IMR-90 (cell line): ENCODE measurements at regions not wholly inside any gene's neighbourhood (a gene's known extent, or its start where the extent isn't known, plus 50 kb on each side); places are given as distances from the start of the nearest gene placed in this dataset.

ENCODE experiments used
- ATAC-seq: fragments of 200-7000 bp; cut with Tn5 transposase; 2 replicates; pipeline ENCODE4 v1.9.1; 2020; ENCODE audit warnings: low read depth, mild to moderate bottlenecking, moderate library complexity
- BruUV-seq: library from RNA; stranded (reverse); fragments of 400-500 nt; replicated peaks from 2 replicates; lab custom pipeline; 2021; lab: Mats Ljungman, UMichigan
- CTCF ChIA-PET: fragments of 300-600 bp; formaldehyde crosslinking; extraction: SDS; loops from one replicate; lab custom pipeline; 2021; ENCODE audit warnings: antibody characterized with exemption; lab: Yijun Ruan, JAX
- POLR2A ChIA-PET: fragments of 300-600 bp; sonication (Branson Sonifier 250); formaldehyde crosslinking; loops from one replicate; lab custom pipeline; 2022; ENCODE audit warnings: antibody characterized with exemption; ENCODE audit not compliant: unreplicated experiment; lab: Charles Lee
- DNase-seq: peaks from one replicate; pipeline ENCODE4 v3.0.0; 2013
- H2AFZ ChIP-seq: replicated peaks from 2 replicates; pipeline ENCODE3; 2013; ENCODE audit warnings: low read length, mild to moderate bottlenecking; ENCODE audit not compliant: poor library complexity
- H2AK5ac ChIP-seq: 2 replicates; pipeline ENCODE4 v1.6.1; 2013; ENCODE audit warnings: low read depth, low read length, inconsistent platforms
- H2AK9ac ChIP-seq: replicated peaks from 2 replicates; pipeline ENCODE3; 2013; ENCODE audit warnings: mild to moderate bottlenecking, low read depth, low read length, moderate library complexity; ENCODE audit not compliant: poor library complexity
- H2BK120ac ChIP-seq: 2 replicates; pipeline ENCODE4 v1.6.1; 2013; ENCODE audit warnings: low read depth, low read length, inconsistent platforms
- H2BK15ac ChIP-seq: 3 replicates; pipeline ENCODE4 v1.6.1; 2013; ENCODE audit warnings: low read depth, low read length, inconsistent platforms
- H2BK20ac ChIP-seq: 2 replicates; pipeline ENCODE4 v1.6.1; 2013; ENCODE audit warnings: low read depth, mild to moderate bottlenecking, inconsistent platforms, low read length, moderate library complexity
- H2BK5ac ChIP-seq: 2 replicates; pipeline ENCODE4 v1.6.1; 2013; ENCODE audit warnings: mild to moderate bottlenecking, low read depth, low read length, inconsistent platforms; ENCODE audit not compliant: poor library complexity, severe bottlenecking
- H3K14ac ChIP-seq: replicated peaks from 2 replicates; pipeline ENCODE4 v1.6.1; 2013; ENCODE audit warnings: low read depth, low read length, inconsistent platforms
- H3K18ac ChIP-seq: 2 replicates; pipeline ENCODE4 v1.6.1; 2013; ENCODE audit warnings: low read depth, low read length, control low read depth
- H3K23ac ChIP-seq: 2 replicates; pipeline ENCODE4 v1.6.1; 2013; ENCODE audit warnings: low read depth, low read length, inconsistent platforms
- H3K27ac ChIP-seq: 2 replicates; pipeline ENCODE4 v1.5.1; 2013; ENCODE audit warnings: mild to moderate bottlenecking, control low read depth, low read length; ENCODE audit not compliant: insufficient read depth
- H3K27me3 ChIP-seq: 2 replicates; pipeline ENCODE4 v1.6.1; 2013; ENCODE audit warnings: low read length; ENCODE audit not compliant: control insufficient read depth, insufficient read depth
- H3K36me3 ChIP-seq: 2 replicates; pipeline ENCODE4 v1.6.1; 2013; ENCODE audit warnings: low read length, mixed read lengths; ENCODE audit not compliant: control insufficient read depth, insufficient read depth
- H3K4ac ChIP-seq: 2 replicates; pipeline ENCODE4 v1.6.1; 2013; ENCODE audit warnings: low read depth, low read length, inconsistent platforms
- H3K4me1 ChIP-seq: 2 replicates; pipeline ENCODE4 v1.6.1; 2013; ENCODE audit warnings: low read length, mixed read lengths; ENCODE audit not compliant: control insufficient read depth, insufficient read depth
- H3K4me2 ChIP-seq: 2 replicates; pipeline ENCODE4 v1.6.1; 2013; ENCODE audit warnings: low read depth, mild to moderate bottlenecking, control low read depth, low read length, moderate library complexity
- H3K4me3 ChIP-seq: 2 replicates; pipeline ENCODE4 v1.5.1; 2013; ENCODE audit warnings: low read depth, mild to moderate bottlenecking, control low read depth, low read length, moderate library complexity; ENCODE audit not compliant: insufficient read depth
- H3K56ac ChIP-seq: 2 replicates; pipeline ENCODE4 v1.6.1; 2013; ENCODE audit warnings: low read length, inconsistent platforms; ENCODE audit not compliant: insufficient read depth; ENCODE audit errors: extremely low read depth
- H3K79me1 ChIP-seq, 2 experiments: 2 replicates each; pipeline ENCODE4 v1.6.1; 2013; ENCODE audit warnings: low read length in 2 of 2, inconsistent platforms in 1 of 2, low read depth in 1 of 2
- H3K9ac ChIP-seq: 2 replicates; pipeline ENCODE4 v1.6.1; 2013; ENCODE audit warnings: low read depth, low read length, control low read depth
- H3K9me1 ChIP-seq: 2 replicates; pipeline ENCODE4 v1.6.1; 2013; ENCODE audit warnings: low read length, inconsistent platforms; ENCODE audit not compliant: insufficient read depth
- H3K9me3 ChIP-seq: 2 replicates; pipeline ENCODE4 v1.6.1; 2013; ENCODE audit warnings: low read length; ENCODE audit not compliant: control insufficient read depth, insufficient read depth
- H4K20me1 ChIP-seq: 2 replicates; pipeline ENCODE4 v1.6.1; 2013; ENCODE audit warnings: low read length, inconsistent platforms; ENCODE audit not compliant: insufficient read depth
- H4K5ac ChIP-seq: 2 replicates; pipeline ENCODE4 v1.6.1; 2013; ENCODE audit warnings: mild to moderate bottlenecking, low read depth, low read length, control low read depth
- H4K8ac ChIP-seq, 2 experiments: 2 replicates each; pipeline ENCODE4 v1.6.1; 2013; ENCODE audit warnings: low read depth in 2 of 2, low read length in 2 of 2, control low read depth in 1 of 2, inconsistent platforms in 1 of 2
- H4K91ac ChIP-seq: 2 replicates; pipeline ENCODE4 v1.6.1; 2013; ENCODE audit warnings: low read depth, low read length, inconsistent platforms; ENCODE audit not compliant: insufficient read depth
- BHLHE40 ChIP-seq: fragments of 150-350 bp; IDR thresholded peaks from 2 replicates; pipeline ENCODE4 v1.6.1; 2016; ENCODE audit warnings: mild to moderate bottlenecking, low read depth, low read length
- CEBPB ChIP-seq: IDR thresholded peaks from 2 replicates; pipeline ENCODE4 v1.6.1; 2012; ENCODE audit warnings: low read depth, low read length, improper control_type of control experiment
- CHD1 ChIP-seq: IDR thresholded peaks from 2 replicates; pipeline ENCODE4 v1.6.1; 2012; ENCODE audit warnings: low read depth, low read length, improper control_type of control experiment
- CTCF ChIP-seq: conservative IDR thresholded peaks from 2 replicates; pipeline ENCODE4 v1.5.1; 2012; ENCODE audit warnings: mild to moderate bottlenecking, low read depth, low read length, improper control_type of control experiment
- FOS ChIP-seq: fragments of 150-350 bp; IDR thresholded peaks from 2 replicates; pipeline ENCODE4 v1.6.1; 2016; ENCODE audit warnings: low read depth, low read length
- MAFK ChIP-seq: IDR thresholded peaks from 2 replicates; pipeline ENCODE4 v1.6.1; 2012; ENCODE audit warnings: low read depth, low read length, improper control_type of control experiment
- MAZ ChIP-seq: IDR thresholded peaks from 2 replicates; pipeline ENCODE4 v1.6.1; 2012; ENCODE audit warnings: low read depth, mild to moderate bottlenecking, low read length, improper control_type of control experiment, moderate library complexity, borderline replicate concordance
- MXI1 ChIP-seq: IDR thresholded peaks from 2 replicates; pipeline ENCODE4 v1.6.1; 2012; ENCODE audit warnings: low read depth, mild to moderate bottlenecking, low read length, moderate library complexity, borderline replicate concordance
- NFE2L2 ChIP-seq: fragments of 150-350 bp; IDR thresholded peaks from 2 replicates; pipeline ENCODE4 v1.6.1; 2016; ENCODE audit warnings: low read depth, mild to moderate bottlenecking, low read length
- POLR2A ChIP-seq: IDR thresholded peaks from 2 replicates; pipeline ENCODE4 v1.6.1; 2012; ENCODE audit warnings: mild to moderate bottlenecking, low read depth, low read length
- RAD21 ChIP-seq: IDR thresholded peaks from 2 replicates; pipeline ENCODE4 v1.6.1; 2012; ENCODE audit warnings: low read length, improper control_type of control experiment
- RCOR1 ChIP-seq: IDR thresholded peaks from 2 replicates; pipeline ENCODE4 v1.6.1; 2012; ENCODE audit warnings: mild to moderate bottlenecking, low read length, improper control_type of control experiment; ENCODE audit not compliant: insufficient replicate concordance
- RFX5 ChIP-seq: IDR thresholded peaks from 2 replicates; pipeline ENCODE4 v1.8.0; 2012; ENCODE audit warnings: low read depth, mild to moderate bottlenecking, low read length, moderate library complexity
- SMC3 ChIP-seq: fragments of 150-350 bp; IDR thresholded peaks from 2 replicates; pipeline ENCODE4 v1.6.1; 2016; ENCODE audit warnings: low read depth, mild to moderate bottlenecking, antibody characterized with exemption, low read length, moderate library complexity
- dilution Hi-C: fragments of 300-500 bp; cut with HindIII; formaldehyde crosslinking; loops from one replicate; pipeline ENCODE4 v1.14.3; 2018; ENCODE audit warnings: low sequenced_read_pairs; ENCODE audit not compliant: unreplicated experiment
- in situ Hi-C: fragments of 300-500 bp; cut with MboI; formaldehyde crosslinking; loops from 3 replicates; pipeline ENCODE4 v1.14.3; 2019; ENCODE audit warnings: low sequenced_read_pairs, inconsistent platforms, mixed read lengths
- intact Hi-C: fragments of 100-400 bp; cut with micrococcal nuclease; formaldehyde crosslinking; loops from 2 replicates; pipeline ENCODE4 v1.10.0; 2022
- TF ChIP-seq, protein P1 (sequence below): fragments of 150-350 bp; IDR thresholded peaks from 2 replicates; pipeline ENCODE4 v1.6.1; 2016; ENCODE audit warnings: low read depth, mild to moderate bottlenecking, low read length, moderate library complexity, borderline replicate concordance
- TF ChIP-seq, protein P2 (sequence below): fragments of 150-350 bp; IDR thresholded peaks from 2 replicates; pipeline ENCODE4 v1.6.1; 2017; ENCODE audit warnings: mild to moderate bottlenecking, antibody characterized with exemption, low read length, low read depth

DNA sequence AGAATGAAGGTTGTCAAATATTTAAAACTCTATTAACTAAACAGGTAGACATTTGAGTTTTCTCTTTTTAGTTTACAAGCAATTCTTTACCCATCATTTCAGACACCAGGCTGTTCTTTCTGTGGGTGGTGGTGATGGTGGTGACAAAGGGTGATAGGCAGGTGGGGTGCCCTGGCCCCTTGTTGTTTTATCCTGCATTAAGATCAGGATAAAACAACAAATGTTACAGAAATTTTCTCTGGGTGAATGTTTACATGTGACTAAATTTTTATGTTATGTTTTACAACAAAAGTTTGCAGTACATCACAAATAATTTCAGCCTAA, 85.9 kb upstream of the MDM1 start:
- in situ Hi-C loops: no loop called here
- dilution Hi-C loops: no loop called here
- ATAC-seq: no peak

More for the DNA sequence above, 85.9 kb upstream of the MDM1 start:
- intact Hi-C loops: no loop called here
- Histone ChIP-seq H3K79me1 (no peaks in the 10 kb centered on the region), H4K8ac (no peak overlapping the region), H3K9me1 (peaks cover 5% of the 10 kb centered on the region), H3K23ac (no peak overlapping the region), H3K4ac (no peak overlapping the region), H2BK120ac (no peak overlapping the region), H3K4me1 (peaks cover 17% of the 10 kb centered on the region), H4K5ac (no peak overlapping the region), H3K27ac (no peak overlapping the region), H3K9ac (no peak overlapping the region), H3K56ac (no peak overlapping the region), H2AFZ (no peak overlapping the region), H3K36me3 (no peaks in the 10 kb centered on the region), H3K27me3 (no peaks in the 10 kb centered on the region), H3K18ac (no peak overlapping the region), H2BK5ac (peak overlapping the region; percentile 27), H2AK9ac (no peak overlapping the region), H2AK5ac (no peak overlapping the region), H3K14ac (no peak overlapping the region), H4K91ac (no peak overlapping the region), H3K9me3 (no peaks in the 10 kb centered on the region), H3K4me2 (no peak overlapping the region), H2BK15ac (no peak overlapping the region), H3K4me3 (no peak overlapping the region), H4K20me1 (no peaks in the 10 kb centered on the region), H2BK20ac (no peak overlapping the region)
- TF ChIP-seq MXI1 (no peak), NFE2L2 (no peak), BHLHE40 (no peak), MAFK (no peak), FOS (no peak), POLR2A (no peak), CTCF (no peak), MAZ (no peak), SMC3 (no peak), CHD1 (no peak), CEBPB (no peak), RFX5 (no peak), RCOR1 (no peak), RAD21 (no peak)
- TF ChIP-seq, protein P1, sequence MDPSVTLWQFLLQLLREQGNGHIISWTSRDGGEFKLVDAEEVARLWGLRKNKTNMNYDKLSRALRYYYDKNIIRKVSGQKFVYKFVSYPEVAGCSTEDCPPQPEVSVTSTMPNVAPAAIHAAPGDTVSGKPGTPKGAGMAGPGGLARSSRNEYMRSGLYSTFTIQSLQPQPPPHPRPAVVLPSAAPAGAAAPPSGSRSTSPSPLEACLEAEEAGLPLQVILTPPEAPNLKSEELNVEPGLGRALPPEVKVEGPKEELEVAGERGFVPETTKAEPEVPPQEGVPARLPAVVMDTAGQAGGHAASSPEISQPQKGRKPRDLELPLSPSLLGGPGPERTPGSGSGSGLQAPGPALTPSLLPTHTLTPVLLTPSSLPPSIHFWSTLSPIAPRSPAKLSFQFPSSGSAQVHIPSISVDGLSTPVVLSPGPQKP: no peak
- TF ChIP-seq, protein P2, sequence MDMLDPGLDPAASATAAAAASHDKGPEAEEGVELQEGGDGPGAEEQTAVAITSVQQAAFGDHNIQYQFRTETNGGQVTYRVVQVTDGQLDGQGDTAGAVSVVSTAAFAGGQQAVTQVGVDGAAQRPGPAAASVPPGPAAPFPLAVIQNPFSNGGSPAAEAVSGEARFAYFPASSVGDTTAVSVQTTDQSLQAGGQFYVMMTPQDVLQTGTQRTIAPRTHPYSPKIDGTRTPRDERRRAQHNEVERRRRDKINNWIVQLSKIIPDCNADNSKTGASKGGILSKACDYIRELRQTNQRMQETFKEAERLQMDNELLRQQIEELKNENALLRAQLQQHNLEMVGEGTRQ: no peak
- DNase-seq: no peak
- POLR2A ChIA-PET: no interaction called here
- BruUV-seq: no TSS peak
- CTCF ChIA-PET: interaction anchor here (0.6 kb wide), 1 partner anchor 18 kb away, joined by 3 read pairs; no protein-coding TSS in a partner anchor
